ENCODE measurements at regions not wholly inside any gene's neighbourhood (a gene's known extent, or its start where the extent isn't known, plus 50 kb on each side); places are given as distances from the start of the nearest gene placed in this dataset.
"Not testable (repeated sequence)": the region's sequence is repeated elsewhere in the genome, so short reads cannot be mapped to it uniquely, and the experiment has no call there.

- DNase-seq (ENCODE audit: low read depth), result no peak
These were observed 188.0 kb downstream of the CAND1 start for GRCh38 chr12:67457136-67457535.

- DNase-seq (ENCODE audit: low read depth), result no peak
These were observed 188.9 kb downstream of the CAND1 start for GRCh38 chr12:67457778-67458665.

GRCh38 chr12:67459173-67459572 is 189.4 kb upstream of the DYRK2 start:
- no peak for DNase-seq (ENCODE audit: low read depth)

GRCh38 chr12:67459578-67459977 is 189.0 kb upstream of the DYRK2 start:
- DNase-seq (ENCODE audit: low read depth), result no peak

GRCh38 chr12:67460388-67460787 is 188.2 kb upstream of the DYRK2 start:
- DNase-seq (ENCODE audit: low read depth), result no peak

- no peak for DNase-seq (ENCODE audit: low read depth)
These were observed 179.8 kb upstream of the DYRK2 start for GRCh38 chr12:67468549-67469245.

GRCh38 chr12:67469666-67470065 is 178.9 kb upstream of the DYRK2 start:
- no peak for DNase-seq (ENCODE audit: low read depth)

- DNase-seq (ENCODE audit: low read depth), result no peak
These were observed 176.7 kb upstream of the DYRK2 start for GRCh38 chr12:67471810-67472209.

GRCh38 chr12:67472539-67472938 is 176.0 kb upstream of the DYRK2 start:
- DNase-seq (ENCODE audit: low read depth), result no peak

GRCh38 chr12:67474934-67475620 is 173.5 kb upstream of the DYRK2 start:
- no peak for DNase-seq (ENCODE audit: low read depth)

- no peak for DNase-seq (ENCODE audit: low read depth)
These were observed 172.8 kb upstream of the DYRK2 start for GRCh38 chr12:67475725-67476124.

GRCh38 chr12:67477681-67478265 is 170.8 kb upstream of the DYRK2 start:
- DNase-seq (ENCODE audit: low read depth), result no peak

GRCh38 chr12:67482751-67483661 is 165.5 kb upstream of the DYRK2 start:
- peak; percentile 72 for DNase-seq (ENCODE audit: low read depth)

- no peak for DNase-seq (ENCODE audit: low read depth)
These were observed 164.5 kb upstream of the DYRK2 start for GRCh38 chr12:67483871-67484554.

- DNase-seq (ENCODE audit: low read depth), result no peak
These were observed 163.6 kb upstream of the DYRK2 start for GRCh38 chr12:67484791-67485480.

- no peak for DNase-seq (ENCODE audit: low read depth)
These were observed 161.9 kb upstream of the DYRK2 start for GRCh38 chr12:67486671-67487070.

- DNase-seq (ENCODE audit: low read depth), result not testable (repeated sequence)
These were observed 160.2 kb upstream of the DYRK2 start for GRCh38 chr12:67488349-67488748.

- no peak for DNase-seq (ENCODE audit: low read depth)
These were observed 159.5 kb upstream of the DYRK2 start for GRCh38 chr12:67489007-67489406.

GRCh38 chr12:67496581-67496980 is 152.0 kb upstream of the DYRK2 start:
- DNase-seq (ENCODE audit: low read depth), result no peak

- DNase-seq (ENCODE audit: low read depth), result no peak
These were observed 149.6 kb upstream of the DYRK2 start for GRCh38 chr12:67498991-67499390.
